Endodermal cell (in vitro differentiated cells): ENCODE measurements at regions not wholly inside any gene's neighbourhood (a gene's known extent, or its start where the extent isn't known, plus 50 kb on each side); places are given as distances from the start of the nearest gene placed in this dataset.
A peak's percentile ranks its signal among the peaks of the same experiment; 100 is the strongest.

Source experiments
- DNase-seq: peaks from one replicate; pipeline ENCODE4 v3.0.0-alpha.2; 2017
- H3K27ac ChIP-seq: 2 replicates; pipeline ENCODE4 v1.5.1; 2013; ENCODE audit warnings: mild to moderate bottlenecking, low read depth, low read length, moderate library complexity
- H3K27me3 ChIP-seq: 2 replicates; pipeline ENCODE4 v1.6.1; 2013; ENCODE audit warnings: mild to moderate bottlenecking, low read length, moderate library complexity; ENCODE audit not compliant: insufficient read depth, control insufficient read depth, poor library complexity, severe bottlenecking
- H3K36me3 ChIP-seq: 2 replicates; pipeline ENCODE4 v1.7.0; 2013; ENCODE audit warnings: mild to moderate bottlenecking, low read length, moderate library complexity; ENCODE audit not compliant: control insufficient read depth, insufficient read depth
- H3K4me1 ChIP-seq: one replicate; pipeline ENCODE4 v1.7.0; 2013; ENCODE audit warnings: low read length; ENCODE audit not compliant: control insufficient read depth, insufficient read depth
- H3K4me3 ChIP-seq: 2 replicates; pipeline ENCODE4 v1.5.1; 2013; ENCODE audit warnings: mild to moderate bottlenecking, low read length, moderate library complexity
- H3K9ac ChIP-seq: 2 replicates; pipeline ENCODE4 v1.6.1; 2013; ENCODE audit warnings: mild to moderate bottlenecking, low read length, moderate library complexity; ENCODE audit not compliant: poor library complexity, severe bottlenecking; ENCODE audit errors: extremely low read depth
- H3K9me3 ChIP-seq: 2 replicates; pipeline ENCODE4 v1.6.1; 2013; ENCODE audit warnings: mild to moderate bottlenecking, low read length, moderate library complexity; ENCODE audit not compliant: control insufficient read depth
- H3K27ac Mint-ChIP-seq: 2 replicates; pipeline ENCODE4 v1.8.0; 2020; ENCODE audit warnings: mixed read lengths
- H3K27me3 Mint-ChIP-seq: 2 replicates; pipeline ENCODE4 v1.8.0; 2021; ENCODE audit warnings: mild to moderate bottlenecking, mixed read lengths; ENCODE audit not compliant: insufficient read depth
- H3K36me3 Mint-ChIP-seq: 2 replicates; pipeline ENCODE4 v1.8.0; 2020; ENCODE audit warnings: low read depth, mixed read lengths
- H3K4me1 Mint-ChIP-seq: 2 replicates; pipeline ENCODE4 v1.8.0; 2020; ENCODE audit warnings: mixed read lengths
- H3K4me3 Mint-ChIP-seq: 2 replicates; pipeline ENCODE4 v1.8.0; 2020; ENCODE audit warnings: mild to moderate bottlenecking, moderate library complexity, mixed read lengths
- H3K9me3 Mint-ChIP-seq: 2 replicates; pipeline ENCODE4 v1.8.0; 2020; ENCODE audit warnings: mild to moderate bottlenecking, mixed read lengths
- WGBS, 2 experiments: methylation state at CpG; one replicate each; pipeline versions ENCODE4 v1.1.5 to v1.1.7; 2013; ENCODE audit warnings: missing lambda C conversion rate in 2 of 2, mixed read lengths in 1 of 2; ENCODE audit not compliant: insufficient coverage in 1 of 2, insufficient read length in 1 of 2; 5-methylcytosine and 5-hydroxymethylcytosine counted together
- TF ChIP-seq, protein P1 (sequence below): fragments of 200-600 bp; sonication (generic); conservative IDR thresholded peaks from 2 replicates; pipeline ENCODE4 v1.5.0; 2021; ENCODE audit warnings: antibody characterized with exemption, mild to moderate bottlenecking

DNA sequence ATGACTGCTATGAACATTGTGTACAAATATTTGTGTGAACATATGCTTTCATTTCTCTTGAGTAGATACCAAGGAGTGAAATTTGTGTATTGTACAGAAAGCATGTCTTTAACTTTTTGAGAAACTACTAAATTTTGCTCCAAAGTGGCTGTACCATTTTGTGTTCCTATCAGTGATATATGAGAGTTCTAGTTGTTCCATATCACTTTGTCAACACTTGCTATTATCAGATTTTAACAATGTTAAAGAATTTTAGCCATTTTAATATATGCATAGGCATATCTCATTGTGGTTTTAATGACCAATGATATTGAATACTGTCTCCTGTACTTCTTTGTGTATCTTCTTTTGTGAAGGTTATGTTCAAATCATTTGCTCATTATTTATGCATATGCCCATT is 142.9 kb upstream of the NR3C1 start:
- Histone ChIP-seq H3K9ac (no peak overlapping the region), H3K27me3 (no peaks in the 10 kb centered on the region), H3K4me3 (no peak overlapping the region), H3K27ac (no peak overlapping the region), H3K9me3 (peaks cover 3% of the 10 kb centered on the region), H3K36me3 (no peaks in the 10 kb centered on the region), H3K4me1 (peaks cover 9% of the 10 kb centered on the region)
- H3K9me3 Mint-ChIP-seq = peaks cover 16% of the 10 kb centered on the region
- no peaks in the 10 kb centered on the region for H3K27me3 Mint-ChIP-seq
- H3K27ac Mint-ChIP-seq = no peak overlapping the region
- no peak for DNase-seq
- H3K36me3 Mint-ChIP-seq = no peaks in the 10 kb centered on the region
- H3K4me3 Mint-ChIP-seq = no peak overlapping the region
- H3K4me1 Mint-ChIP-seq = peaks cover 28% of the 10 kb centered on the region
- TF ChIP-seq, protein P1, sequence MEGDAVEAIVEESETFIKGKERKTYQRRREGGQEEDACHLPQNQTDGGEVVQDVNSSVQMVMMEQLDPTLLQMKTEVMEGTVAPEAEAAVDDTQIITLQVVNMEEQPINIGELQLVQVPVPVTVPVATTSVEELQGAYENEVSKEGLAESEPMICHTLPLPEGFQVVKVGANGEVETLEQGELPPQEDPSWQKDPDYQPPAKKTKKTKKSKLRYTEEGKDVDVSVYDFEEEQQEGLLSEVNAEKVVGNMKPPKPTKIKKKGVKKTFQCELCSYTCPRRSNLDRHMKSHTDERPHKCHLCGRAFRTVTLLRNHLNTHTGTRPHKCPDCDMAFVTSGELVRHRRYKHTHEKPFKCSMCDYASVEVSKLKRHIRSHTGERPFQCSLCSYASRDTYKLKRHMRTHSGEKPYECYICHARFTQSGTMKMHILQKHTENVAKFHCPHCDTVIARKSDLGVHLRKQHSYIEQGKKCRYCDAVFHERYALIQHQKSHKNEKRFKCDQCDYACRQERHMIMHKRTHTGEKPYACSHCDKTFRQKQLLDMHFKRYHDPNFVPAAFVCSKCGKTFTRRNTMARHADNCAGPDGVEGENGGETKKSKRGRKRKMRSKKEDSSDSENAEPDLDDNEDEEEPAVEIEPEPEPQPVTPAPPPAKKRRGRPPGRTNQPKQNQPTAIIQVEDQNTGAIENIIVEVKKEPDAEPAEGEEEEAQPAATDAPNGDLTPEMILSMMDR = no peak

DNA sequence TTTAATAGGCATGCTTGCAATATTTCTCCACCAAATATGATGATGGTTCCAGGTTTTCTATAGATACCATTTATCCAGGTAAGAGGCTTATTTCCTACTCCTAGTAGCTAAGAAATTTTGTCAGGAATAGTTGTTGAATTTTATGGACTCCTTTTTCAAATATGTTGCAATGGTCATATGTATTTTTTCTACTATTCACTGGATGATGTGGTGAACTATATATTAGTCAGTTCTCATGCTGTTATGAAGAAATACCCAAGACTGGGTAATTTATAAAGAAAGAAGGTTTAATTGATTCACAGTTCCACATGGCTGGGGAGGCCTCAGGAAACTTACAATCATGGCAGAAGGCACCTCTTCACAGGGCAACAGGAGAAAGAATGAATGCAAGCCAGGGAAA is 141.1 kb upstream of the NR3C1 start:
- H3K36me3 Mint-ChIP-seq = no peaks in the 10 kb centered on the region
- no peak for DNase-seq
- H3K27me3 ChIP-seq = no peaks in the 10 kb centered on the region
- H3K27ac Mint-ChIP-seq = no peak overlapping the region
- no peak overlapping the region for H3K9ac ChIP-seq
- TF ChIP-seq, protein P1 = no peak
- no peaks in the 10 kb centered on the region for H3K27me3 Mint-ChIP-seq
- H3K4me3 ChIP-seq = no peak overlapping the region
- H3K4me3 Mint-ChIP-seq = no peak overlapping the region
- H3K9me3 ChIP-seq = peaks cover 6% of the 10 kb centered on the region
- H3K4me1 Mint-ChIP-seq = peaks cover 28% of the 10 kb centered on the region
- H3K27ac ChIP-seq = no peak overlapping the region
- H3K4me1 ChIP-seq = peaks cover 9% of the 10 kb centered on the region
- peaks cover 18% of the 10 kb centered on the region for H3K9me3 Mint-ChIP-seq
- H3K36me3 ChIP-seq = no peaks in the 10 kb centered on the region

DNA sequence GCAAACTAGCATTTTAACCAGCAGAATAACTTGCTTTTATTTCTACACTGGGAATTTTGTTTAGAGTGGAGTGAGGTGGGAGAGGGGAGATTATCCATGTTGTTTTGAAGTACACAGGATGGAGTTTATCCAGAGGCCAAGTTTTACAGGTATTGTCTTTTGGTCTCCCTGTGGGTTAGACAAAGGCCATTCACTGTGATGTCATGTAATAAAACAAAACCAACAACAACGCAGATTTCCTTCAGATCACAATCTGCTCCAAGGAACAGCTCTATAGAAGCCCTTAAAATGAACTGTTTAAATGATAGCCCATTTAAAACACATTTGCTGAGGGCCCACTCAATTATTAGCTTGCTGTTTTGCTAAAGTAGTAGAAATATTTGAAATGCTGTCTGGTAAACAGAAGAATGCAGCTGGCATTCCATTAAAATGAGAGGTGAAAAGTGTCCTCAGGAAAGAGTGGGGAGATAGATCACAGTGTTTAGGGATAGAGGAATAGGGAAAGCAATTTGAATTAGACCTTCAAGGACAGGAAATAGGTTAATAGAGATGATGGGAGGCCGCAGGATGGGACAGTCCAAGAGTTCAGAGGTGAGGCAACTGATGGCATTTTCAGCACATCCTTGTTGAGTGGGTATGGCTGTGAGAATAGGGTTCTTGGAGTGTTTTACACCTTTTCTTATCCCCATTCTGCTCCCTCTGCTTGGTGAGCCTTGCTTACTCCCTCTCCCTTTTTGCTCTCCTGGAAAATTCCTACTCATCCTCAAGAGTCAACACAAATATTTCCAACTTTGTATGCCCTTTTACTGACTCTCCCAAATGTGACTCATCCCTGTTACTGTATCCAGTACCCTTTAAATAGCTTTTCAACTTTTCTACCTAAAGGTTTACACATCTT is 140.1 kb upstream of the NR3C1 start:
- Histone ChIP-seq H3K36me3 (no peaks in the 10 kb centered on the region), H3K4me1 (peaks cover 9% of the 10 kb centered on the region), H3K9ac (no peak overlapping the region), H3K9me3 (peaks cover 15% of the 10 kb centered on the region), H3K27me3 (no peaks in the 10 kb centered on the region), H3K27ac (no peak overlapping the region), H3K4me3 (no peak overlapping the region)
- Mint-ChIP-seq H3K4me3 (no peak overlapping the region), H3K27me3 (no peaks in the 10 kb centered on the region), H3K36me3 (no peaks in the 10 kb centered on the region), H3K4me1 (peaks cover 28% of the 10 kb centered on the region), H3K9me3 (peaks cover 23% of the 10 kb centered on the region), H3K27ac (peak overlapping the region; percentile 9)
- 92 to 100% methylated on average over 1 to 2 of the region's 2 CpGs for WGBS, 2 experiments
- TF ChIP-seq, protein P1 = no peak
- DNase-seq = no peak
